Endothelial cell of umbilical vein (primary cell): ENCODE measurements at regions not wholly inside any gene's neighbourhood (a gene's known extent, or its start where the extent isn't known, plus 50 kb on each side); places are given as distances from the start of the nearest gene placed in this dataset.

ENCODE experiments used
- BruUV-seq: library from RNA; stranded (reverse); fragments of 400-500 nt; replicated peaks from 2 replicates; lab custom pipeline; 2021; lab: Mats Ljungman, UMichigan
- CTCF ChIA-PET: fragments of 300-600, 350-600 bp; sonication (Branson Sonifier 250); formaldehyde crosslinking; loops from one replicate; lab custom pipeline; 2021; ENCODE audit warnings: antibody characterized with exemption, inconsistent platforms; lab: Charles Lee
- POLR2A ChIA-PET: fragments of 300-600, 350-600 bp; sonication (Branson Sonifier 250); formaldehyde crosslinking; loops from one replicate; lab custom pipeline; 2021; ENCODE audit warnings: antibody characterized with exemption, inconsistent platforms; lab: Charles Lee
- DNase-seq: peaks from one replicate; pipeline ENCODE4 v3.0.0-alpha.2; 2011; ENCODE audit warnings: low read depth, low spot score
- FAIRE-seq: peaks from 2 replicates; lab custom pipeline; 2011; peaks lifted over from hg19 to GRCh38; lab: Jason Lieb, UNC
- H2AFZ ChIP-seq: 2 replicates; pipeline ENCODE4 v1.6.0; 2012; ENCODE audit warnings: low read depth, low read length, control low read depth, inconsistent platforms
- H3K27ac ChIP-seq: 2 replicates; pipeline ENCODE4 v1.5.1; 2011; ENCODE audit warnings: low read depth, mild to moderate bottlenecking, control low read depth, low read length, moderate library complexity; ENCODE audit not compliant: insufficient read depth
- H3K27me3 ChIP-seq, 2 experiments: 2 replicates each; pipeline versions ENCODE4 v1.6.0 to v1.6.1; 2011; ENCODE audit warnings: low read length in 2 of 2, mixed read lengths in 1 of 2; ENCODE audit not compliant: control insufficient read depth in 2 of 2, insufficient read depth in 2 of 2
- H3K36me3 ChIP-seq, 2 experiments: 2 replicates in 1 of 2; 3 replicates in 1 of 2; pipeline ENCODE4 v1.5.1; 2011; ENCODE audit warnings: low read length in 2 of 2, mild to moderate bottlenecking in 1 of 2, moderate library complexity in 1 of 2; ENCODE audit not compliant: control insufficient read depth in 2 of 2, insufficient read depth in 2 of 2; ENCODE audit errors: extremely low read depth in 1 of 2
- H3K4me1 ChIP-seq: 3 replicates; pipeline ENCODE4 v1.5.1; 2011; ENCODE audit warnings: mild to moderate bottlenecking, low read length; ENCODE audit not compliant: control insufficient read depth, insufficient read depth; ENCODE audit errors: extremely low read depth
- H3K4me2 ChIP-seq: 2 replicates; pipeline ENCODE4 v1.6.1; 2011; ENCODE audit warnings: low read length, control low read depth, mixed read lengths; ENCODE audit not compliant: insufficient read depth
- H3K4me3 ChIP-seq, 3 experiments: fragments of 200-600 bp in 1 of 3; sonication (generic), shearing (Covaris generic) in 1 of 3; replicated peaks in 1 of 3; 2 replicates each; pipeline ENCODE4 v1.5.1; 2011 to 2016; ENCODE audit warnings: control low read depth in 3 of 3, low read length in 3 of 3, mild to moderate bottlenecking in 2 of 3, inconsistent platforms in 1 of 3, low read depth in 1 of 3, moderate library complexity in 1 of 3; ENCODE audit not compliant: insufficient read depth in 1 of 3
- H3K79me2 ChIP-seq: 2 replicates; pipeline ENCODE4 v1.6.0; 2012; ENCODE audit warnings: low read length, inconsistent platforms; ENCODE audit not compliant: control insufficient read depth, insufficient read depth
- H3K9ac ChIP-seq: replicated peaks from 2 replicates; pipeline ENCODE3; 2011; ENCODE audit warnings: low read length, control low read depth; ENCODE audit not compliant: insufficient read depth; ENCODE audit errors: extremely low read depth
- H3K9me1 ChIP-seq: replicated peaks from 3 replicates; pipeline ENCODE4 v1.6.0; 2011; ENCODE audit warnings: mild to moderate bottlenecking, low read length; ENCODE audit not compliant: control insufficient read depth, insufficient read depth; ENCODE audit errors: extremely low read depth
- H3K9me3 ChIP-seq: replicated peaks from 2 replicates; pipeline ENCODE4 v1.5.1; 2012; ENCODE audit warnings: low read length, inconsistent platforms; ENCODE audit not compliant: control insufficient read depth, insufficient read depth
- H4K20me1 ChIP-seq: replicated peaks from 2 replicates; pipeline ENCODE3; 2011; ENCODE audit warnings: mild to moderate bottlenecking, low read length; ENCODE audit not compliant: control insufficient read depth, insufficient read depth; ENCODE audit errors: extremely low read depth
- EZH2 ChIP-seq: IDR thresholded peaks from 2 replicates; pipeline ENCODE4 v1.6.1; 2012; ENCODE audit warnings: borderline replicate concordance, low read depth, mild to moderate bottlenecking, moderate library complexity, low read length, inconsistent platforms; ENCODE audit not compliant: severe bottlenecking
- FOS ChIP-seq: IDR thresholded peaks from 2 replicates; pipeline ENCODE4 v1.6.1; 2011; ENCODE audit warnings: mild to moderate bottlenecking, low read length, moderate library complexity, borderline replicate concordance; ENCODE audit not compliant: insufficient read depth
- GATA2 ChIP-seq: IDR thresholded peaks from 2 replicates; pipeline ENCODE4 v1.7.0; 2011; ENCODE audit warnings: low read depth, mild to moderate bottlenecking, moderate library complexity, mixed read lengths, low read length; ENCODE audit not compliant: insufficient read length, insufficient read depth
- JUN ChIP-seq: IDR thresholded peaks from 2 replicates; pipeline ENCODE4 v1.6.1; 2011; ENCODE audit warnings: borderline replicate concordance, low read depth; ENCODE audit not compliant: insufficient read length, insufficient read depth
- MYC ChIP-seq: IDR thresholded peaks from one replicate; pipeline ENCODE4 v1.6.1; 2011; ENCODE audit warnings: mild to moderate bottlenecking, low read depth, low read length
- POLR2A ChIP-seq: IDR thresholded peaks from 2 replicates; pipeline ENCODE4 v1.6.1; 2012; ENCODE audit warnings: low read depth, mild to moderate bottlenecking, control low read depth, low read length
- POLR2AphosphoS5 ChIP-seq: IDR thresholded peaks from 2 replicates; pipeline ENCODE4 v1.6.1; 2012; ENCODE audit warnings: low read depth, mild to moderate bottlenecking, control low read depth, low read length, moderate library complexity; ENCODE audit not compliant: insufficient read depth
- dilution Hi-C: fragments of 300-500 bp; cut with MboI; formaldehyde crosslinking; loops from one replicate; pipeline ENCODE4 v1.15.0; 2019; ENCODE audit warnings: low sequenced_read_pairs; ENCODE audit not compliant: extremely low pct_ligation_motif_present
- intact Hi-C: fragments of 100-400 bp; cut with micrococcal nuclease; formaldehyde crosslinking; loops from one replicate; pipeline ENCODE4 v1.10.0; 2022
- TF ChIP-seq, protein P1 (sequence below), 2 donors: IDR thresholded peaks; 1 replicate in 1 of 2; 2 replicates in 1 of 2; pipeline ENCODE4 v1.5.1; 2011; ENCODE audit warnings: low read length in 2 of 2, mild to moderate bottlenecking in 2 of 2, moderate library complexity in 2 of 2, control low read depth in 1 of 2, inconsistent platforms in 1 of 2, low read depth in 1 of 2; ENCODE audit not compliant: insufficient read depth in 1 of 2; ENCODE audit errors: extremely low read depth in 1 of 2
- TF ChIP-seq, protein P2 (sequence below): IDR thresholded peaks from 2 replicates; pipeline ENCODE4 v1.6.1; 2011; ENCODE audit not compliant: insufficient read depth, insufficient read length

- no TSS peak for BruUV-seq
- DNase-seq (no peak), FAIRE-seq (no peak)
- intact Hi-C loops (no loop called here), dilution Hi-C loops (no loop called here)
- H3K4me1 ChIP-seq: peaks cover 23% of the 10 kb centered on the region
- H4K20me1 ChIP-seq: no peaks in the 10 kb centered on the region
- ChIA-PET POLR2A (no interaction called here), CTCF (interaction anchor here (1.1 kb wide), 1 partner anchor 24 kb away, joined by 3 read pairs; no protein-coding TSS in a partner anchor)
- H3K4me3 ChIP-seq: no peak overlapping the region
- H3K9me3 ChIP-seq: no peaks in the 10 kb centered on the region
- no peaks in the 10 kb centered on the region for H3K9me1 ChIP-seq
- no peak overlapping the region for H3K4me2 ChIP-seq
- TF ChIP-seq MYC: no peak
- no peak for TF ChIP-seq EZH2
- no peak for TF ChIP-seq POLR2AphosphoS5
- H3K27me3 ChIP-seq: no peaks in the 10 kb centered on the region
- H3K79me2 ChIP-seq: no peaks in the 10 kb centered on the region
- no peak overlapping the region for H3K27ac ChIP-seq
- H3K36me3 ChIP-seq: no peaks in the 10 kb centered on the region
- no peak overlapping the region for H3K9ac ChIP-seq
- no peak overlapping the region for H2AFZ ChIP-seq
These were observed 312.1 kb upstream of the ZEB2 start for GRCh38 chr2:144832048-144832447.

- Histone ChIP-seq H3K27ac (no peak overlapping the region), H4K20me1 (no peaks in the 10 kb centered on the region), H2AFZ (no peak overlapping the region), H3K79me2 (no peaks in the 10 kb centered on the region), H3K36me3 (no peaks in the 10 kb centered on the region), H3K9me3 (no peaks in the 10 kb centered on the region), H3K27me3 (no peaks in the 10 kb centered on the region), H3K4me2 (no peak overlapping the region), H3K4me1 (peaks cover 8% of the 10 kb centered on the region), H3K9me1 (no peaks in the 10 kb centered on the region), H3K9ac (no peak overlapping the region), H3K4me3 (no peak overlapping the region)
- intact Hi-C loops: no loop called here
- dilution Hi-C loops: no loop called here
- no peak for TF ChIP-seq EZH2
- no peak for TF ChIP-seq GATA2
- TF ChIP-seq, protein P1, sequence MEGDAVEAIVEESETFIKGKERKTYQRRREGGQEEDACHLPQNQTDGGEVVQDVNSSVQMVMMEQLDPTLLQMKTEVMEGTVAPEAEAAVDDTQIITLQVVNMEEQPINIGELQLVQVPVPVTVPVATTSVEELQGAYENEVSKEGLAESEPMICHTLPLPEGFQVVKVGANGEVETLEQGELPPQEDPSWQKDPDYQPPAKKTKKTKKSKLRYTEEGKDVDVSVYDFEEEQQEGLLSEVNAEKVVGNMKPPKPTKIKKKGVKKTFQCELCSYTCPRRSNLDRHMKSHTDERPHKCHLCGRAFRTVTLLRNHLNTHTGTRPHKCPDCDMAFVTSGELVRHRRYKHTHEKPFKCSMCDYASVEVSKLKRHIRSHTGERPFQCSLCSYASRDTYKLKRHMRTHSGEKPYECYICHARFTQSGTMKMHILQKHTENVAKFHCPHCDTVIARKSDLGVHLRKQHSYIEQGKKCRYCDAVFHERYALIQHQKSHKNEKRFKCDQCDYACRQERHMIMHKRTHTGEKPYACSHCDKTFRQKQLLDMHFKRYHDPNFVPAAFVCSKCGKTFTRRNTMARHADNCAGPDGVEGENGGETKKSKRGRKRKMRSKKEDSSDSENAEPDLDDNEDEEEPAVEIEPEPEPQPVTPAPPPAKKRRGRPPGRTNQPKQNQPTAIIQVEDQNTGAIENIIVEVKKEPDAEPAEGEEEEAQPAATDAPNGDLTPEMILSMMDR (IDR thresholded peaks at IDR 0.05; ENCODE audit: extremely low read depth in 1 of 2, insufficient read depth in 1 of 2, low read depth in 1 of 2, low read length in 2 of 2): no peak
- no peak for TF ChIP-seq POLR2A
- no peak for TF ChIP-seq JUN
- TF ChIP-seq, protein P2, sequence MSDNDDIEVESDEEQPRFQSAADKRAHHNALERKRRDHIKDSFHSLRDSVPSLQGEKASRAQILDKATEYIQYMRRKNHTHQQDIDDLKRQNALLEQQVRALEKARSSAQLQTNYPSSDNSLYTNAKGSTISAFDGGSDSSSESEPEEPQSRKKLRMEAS: no peak
- TF ChIP-seq FOS: no peak
- TF ChIP-seq MYC: no peak
- no peak for TF ChIP-seq POLR2AphosphoS5
- DNase-seq (no peak), FAIRE-seq (no peak)
- no TSS peak for BruUV-seq
- ChIA-PET POLR2A (no interaction called here), CTCF (no interaction called here)
These were observed 310.6 kb upstream of the ZEB2 start for GRCh38 chr2:144830543-144830942.
